ENCODE measurements at regions not wholly inside any gene's neighbourhood (a gene's known extent, or its start where the extent isn't known, plus 50 kb on each side); places are given as distances from the start of the nearest gene placed in this dataset.

DNA sequence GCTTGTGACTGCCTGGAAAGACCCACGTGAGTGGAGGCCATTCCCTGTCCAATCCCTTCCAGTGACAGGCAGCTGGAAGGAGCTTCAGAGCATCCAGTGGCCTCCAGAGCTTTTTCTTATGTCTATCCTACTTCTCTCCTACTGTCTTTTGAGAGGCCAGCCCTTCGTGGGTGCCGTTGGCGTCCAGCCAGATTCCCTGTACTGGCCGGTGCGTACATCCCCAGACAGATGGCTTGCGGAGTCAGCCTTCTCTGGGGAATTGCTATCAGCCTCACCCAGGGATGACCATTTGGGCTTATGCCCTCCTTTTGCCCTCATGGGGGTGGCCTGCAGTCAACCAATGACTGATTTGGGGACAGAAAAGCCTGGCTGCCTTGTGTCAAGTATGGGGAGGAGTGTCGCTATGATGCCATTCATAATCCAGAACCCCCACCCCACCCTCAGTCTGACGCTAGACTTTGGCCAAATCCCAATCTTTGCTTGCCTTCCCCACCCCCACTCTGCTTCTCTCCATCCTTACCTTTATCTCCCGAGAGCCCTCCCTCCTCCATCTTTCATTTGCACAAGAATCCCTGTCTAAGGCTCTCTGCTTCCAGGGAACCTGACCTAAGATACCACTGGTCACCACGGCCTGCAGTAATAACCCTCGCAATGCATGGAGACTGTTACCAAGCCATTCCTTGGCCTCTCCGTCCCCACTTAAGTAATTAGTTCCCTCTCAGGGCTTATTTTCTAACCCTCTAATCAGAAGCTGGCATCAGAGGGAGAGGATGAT lies 150.3 kb upstream of the BCOR start:
- TF ChIP-seq, protein P1, sequence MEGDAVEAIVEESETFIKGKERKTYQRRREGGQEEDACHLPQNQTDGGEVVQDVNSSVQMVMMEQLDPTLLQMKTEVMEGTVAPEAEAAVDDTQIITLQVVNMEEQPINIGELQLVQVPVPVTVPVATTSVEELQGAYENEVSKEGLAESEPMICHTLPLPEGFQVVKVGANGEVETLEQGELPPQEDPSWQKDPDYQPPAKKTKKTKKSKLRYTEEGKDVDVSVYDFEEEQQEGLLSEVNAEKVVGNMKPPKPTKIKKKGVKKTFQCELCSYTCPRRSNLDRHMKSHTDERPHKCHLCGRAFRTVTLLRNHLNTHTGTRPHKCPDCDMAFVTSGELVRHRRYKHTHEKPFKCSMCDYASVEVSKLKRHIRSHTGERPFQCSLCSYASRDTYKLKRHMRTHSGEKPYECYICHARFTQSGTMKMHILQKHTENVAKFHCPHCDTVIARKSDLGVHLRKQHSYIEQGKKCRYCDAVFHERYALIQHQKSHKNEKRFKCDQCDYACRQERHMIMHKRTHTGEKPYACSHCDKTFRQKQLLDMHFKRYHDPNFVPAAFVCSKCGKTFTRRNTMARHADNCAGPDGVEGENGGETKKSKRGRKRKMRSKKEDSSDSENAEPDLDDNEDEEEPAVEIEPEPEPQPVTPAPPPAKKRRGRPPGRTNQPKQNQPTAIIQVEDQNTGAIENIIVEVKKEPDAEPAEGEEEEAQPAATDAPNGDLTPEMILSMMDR (IDR thresholded peaks at IDR 0.05), result no peak
- TF ChIP-seq POLR2A (IDR thresholded peaks at IDR 0.05; ENCODE audit: low read depth), result no peak

All from esophagus muscularis mucosa (tissue), 3 donors.